AG10803 (cell line): ENCODE measurements at regions not wholly inside any gene's neighbourhood (a gene's known extent, or its start where the extent isn't known, plus 50 kb on each side); places are given as distances from the start of the nearest gene placed in this dataset.

ENCODE experiments used
- DNase-seq: peaks from one replicate; pipeline ENCODE4 v3.0.0; 2010; ENCODE audit warnings: low read depth
- H3K4me3 ChIP-seq: 2 replicates; pipeline ENCODE4 v1.5.1; 2011; ENCODE audit warnings: mild to moderate bottlenecking, low read length, control low read depth
- CTCF ChIP-seq: conservative IDR thresholded peaks from 2 replicates; pipeline ENCODE4 v1.5.1; 2011; ENCODE audit warnings: mild to moderate bottlenecking, low read length, control low read depth, inconsistent platforms

- H3K4me3 ChIP-seq = no peak overlapping the region
- no peak for DNase-seq
- TF ChIP-seq CTCF = no peak
Measured at GRCh38 chr6:102662851-102663250, 1269.3 kb downstream of the GRIK2 start.

- no peak for TF ChIP-seq CTCF
- H3K4me3 ChIP-seq = no peak overlapping the region
- DNase-seq = no peak
Measured at GRCh38 chr6:102660303-102660702, 1266.8 kb downstream of the GRIK2 start.

- TF ChIP-seq CTCF = no peak
- DNase-seq = no peak
- H3K4me3 ChIP-seq = no peak overlapping the region
Measured at GRCh38 chr6:102655823-102656222, 1262.3 kb downstream of the GRIK2 start.

- no peak for TF ChIP-seq CTCF
- no peak for DNase-seq
- H3K4me3 ChIP-seq = no peak overlapping the region
Measured at GRCh38 chr6:102641426-102641825, 1247.9 kb downstream of the GRIK2 start.

- no peak for DNase-seq
- no peak overlapping the region for H3K4me3 ChIP-seq
- no peak for TF ChIP-seq CTCF
Measured at GRCh38 chr6:102631921-102632320, 1238.4 kb downstream of the GRIK2 start.

GRCh38 chr6:102623201-102623600, 1229.7 kb downstream of the GRIK2 start:
- no peak overlapping the region for H3K4me3 ChIP-seq
- no peak for DNase-seq
- TF ChIP-seq CTCF = no peak

GRCh38 chr6:102619585-102619984, 1226.1 kb downstream of the GRIK2 start:
- TF ChIP-seq CTCF = peak; percentile 31
- peak; percentile 3 for DNase-seq
- no peak overlapping the region for H3K4me3 ChIP-seq
